EH (cell line): ENCODE measurements at regions not wholly inside any gene's neighbourhood (a gene's known extent, or its start where the extent isn't known, plus 50 kb on each side); places are given as distances from the start of the nearest gene placed in this dataset.
A peak's percentile ranks its signal among the peaks of the same experiment; 100 is the strongest.

Experiments
- DNase-seq: peaks from one replicate; pipeline ENCODE4 v3.0.0-alpha.2; 2015; ENCODE audit warnings: low read depth

GRCh38 chr15:62803856-62804400, 238.6 kb upstream of the TPM1 start:
- no peak for DNase-seq

GRCh38 chr15:62805502-62805901, 237.0 kb upstream of the TPM1 start:
- DNase-seq = no peak

- no peak for DNase-seq
Observed at GRCh38 chr15:62807539-62808130, 234.9 kb upstream of the TPM1 start.

GRCh38 chr15:62809115-62809967, 233.2 kb upstream of the TPM1 start:
- DNase-seq = peak; percentile 71

- DNase-seq = peak; percentile 21
Observed at GRCh38 chr15:62809968-62810260, 232.6 kb upstream of the TPM1 start.

- DNase-seq = no peak
Observed at GRCh38 chr15:62812515-62812835, 230.1 kb upstream of the TPM1 start.

GRCh38 chr15:62816342-62817069, 226.0 kb upstream of the TPM1 start:
- peak; percentile 29 for DNase-seq

GRCh38 chr15:62818691-62819090, 223.9 kb upstream of the TPM1 start:
- peak; percentile 25 for DNase-seq

GRCh38 chr15:62821384-62822131, 221.0 kb upstream of the TPM1 start:
- no peak for DNase-seq

- DNase-seq = no peak
Observed at GRCh38 chr15:62822228-62822627, 220.3 kb upstream of the TPM1 start.

- DNase-seq = no peak
Observed at GRCh38 chr15:62823561-62823960, 219.0 kb upstream of the TPM1 start.

- peak; percentile 85 for DNase-seq
Observed at GRCh38 chr15:62824111-62825015, 218.2 kb upstream of the TPM1 start.

- no peak for DNase-seq
Observed at GRCh38 chr15:62825191-62825590, 217.4 kb upstream of the TPM1 start.

- DNase-seq = no peak
Observed at GRCh38 chr15:62826561-62826960, 216.0 kb upstream of the TPM1 start.

- DNase-seq = peak; percentile 45
Observed at GRCh38 chr15:62828364-62828763, 214.2 kb upstream of the TPM1 start.

- DNase-seq = no peak
Observed at GRCh38 chr15:62832231-62832630, 210.3 kb upstream of the TPM1 start.

GRCh38 chr15:62833646-62834045, 208.9 kb upstream of the TPM1 start:
- DNase-seq = no peak

GRCh38 chr15:62834686-62835329, 207.7 kb upstream of the TPM1 start:
- no peak for DNase-seq

- no peak for DNase-seq
Observed at GRCh38 chr15:62835351-62835750, 207.2 kb upstream of the TPM1 start.

GRCh38 chr15:62835762-62836161, 206.8 kb upstream of the TPM1 start:
- DNase-seq = no peak
